SU-DHL-6 (cell line): ENCODE measurements at regions not wholly inside any gene's neighbourhood (a gene's known extent, or its start where the extent isn't known, plus 50 kb on each side); places are given as distances from the start of the nearest gene placed in this dataset.

Source experiments
- H2AFZ ChIP-seq: fragments of 200-600 bp; sonication (generic); 2 replicates; pipeline ENCODE4 v1.6.1; 2014; ENCODE audit warnings: low read depth, mild to moderate bottlenecking, moderate library complexity, mixed read lengths, antibody characterized with exemption, low read length; ENCODE audit not compliant: severe bottlenecking
- H3F3A ChIP-seq: fragments of 200-600 bp; shearing (Covaris generic); 2 replicates; pipeline ENCODE4 v1.6.0; 2016; ENCODE audit warnings: antibody characterized with exemption, mild to moderate bottlenecking; ENCODE audit not compliant: insufficient read depth
- H3K27ac ChIP-seq: fragments of 200-600 bp; sonication (generic); 2 replicates; pipeline ENCODE4 v1.5.1; 2016; ENCODE audit warnings: low read depth, mild to moderate bottlenecking, low read length, moderate library complexity, mixed read lengths
- H3K27me3 ChIP-seq: fragments of 200-600 bp; sonication (generic), shearing (Covaris generic); 2 replicates; pipeline ENCODE4 v1.6.0; 2014; ENCODE audit warnings: mild to moderate bottlenecking, low read length
- H3K36me3 ChIP-seq: fragments of 200-600 bp; sonication (generic); 2 replicates; pipeline ENCODE4 v1.6.1; 2014; ENCODE audit warnings: mild to moderate bottlenecking, low read length, mixed read lengths
- H3K4me2 ChIP-seq: fragments of 300-600, 200-600 bp; shearing (Covaris generic), sonication (generic); 2 replicates; pipeline ENCODE4 v1.6.0; 2014; ENCODE audit warnings: low read length, low read depth, mild to moderate bottlenecking; ENCODE audit not compliant: poor library complexity, severe bottlenecking
- H3K4me3 ChIP-seq: fragments of 200-600 bp; sonication (generic); 2 replicates; pipeline ENCODE4 v1.5.1; 2014; ENCODE audit warnings: antibody characterized with exemption, low read length, mild to moderate bottlenecking, mixed read lengths; ENCODE audit not compliant: insufficient read depth, poor library complexity, severe bottlenecking
- H3K79me2 ChIP-seq: fragments of 200-600 bp; sonication (generic); 2 replicates; pipeline ENCODE4 v1.6.1; 2014; ENCODE audit warnings: mild to moderate bottlenecking, low read length, moderate library complexity; ENCODE audit not compliant: insufficient read depth
- H3K9ac ChIP-seq: fragments of 200-600 bp; sonication (generic); 2 replicates; pipeline ENCODE4 v1.7.0; 2014; ENCODE audit warnings: mild to moderate bottlenecking, low read length
- H3K9me2 ChIP-seq: fragments of 200-600 bp; sonication (generic); replicated peaks from 2 replicates; pipeline ENCODE4 v1.6.1; 2014; ENCODE audit warnings: low read length; ENCODE audit not compliant: insufficient read depth
- H3K9me3 ChIP-seq: fragments of 200-600 bp; sonication (generic); 2 replicates; pipeline ENCODE4 v1.6.1; 2014; ENCODE audit warnings: low read length, mixed read lengths; ENCODE audit not compliant: insufficient read depth
- H4K20me1 ChIP-seq: fragments of 200-600 bp; sonication (generic); 2 replicates; pipeline ENCODE4 v1.6.1; 2014; ENCODE audit warnings: low read depth, mild to moderate bottlenecking, antibody characterized with exemption, low read length, moderate library complexity, mixed read lengths
- CTCF ChIP-seq: fragments of 200-600 bp; sonication (generic); IDR thresholded peaks from one replicate; pipeline ENCODE4 v1.5.1; 2017; ENCODE audit warnings: antibody characterized with exemption, mild to moderate bottlenecking, low read length, moderate library complexity; ENCODE audit not compliant: insufficient read depth, poor library complexity, severe bottlenecking
- EZH2phosphoT487 ChIP-seq: fragments of 200-600 bp; sonication (generic), shearing (Covaris generic); conservative IDR thresholded peaks from 2 replicates; pipeline ENCODE4 v1.6.1; 2018; ENCODE audit warnings: mild to moderate bottlenecking, antibody characterized with exemption, low read length, moderate library complexity, mixed read lengths

GRCh38 chr4:124325690-124326089 lies 386.8 kb downstream of the ANKRD50 start:
- H3K36me3 ChIP-seq = no peaks in the 10 kb centered on the region
- no peaks in the 10 kb centered on the region for H3K9me2 ChIP-seq
- no peaks in the 10 kb centered on the region for H3K27me3 ChIP-seq
- H3K4me3 ChIP-seq = no peak overlapping the region
- H3F3A ChIP-seq = no peaks in the 10 kb centered on the region
- H3K79me2 ChIP-seq = no peaks in the 10 kb centered on the region
- no peak overlapping the region for H3K9ac ChIP-seq
- no peak overlapping the region for H2AFZ ChIP-seq
- no peak for TF ChIP-seq EZH2phosphoT487
- TF ChIP-seq CTCF = no peak
- no peaks in the 10 kb centered on the region for H4K20me1 ChIP-seq
- H3K9me3 ChIP-seq = no peaks in the 10 kb centered on the region
- H3K27ac ChIP-seq = no peak overlapping the region
- H3K4me2 ChIP-seq = no peak overlapping the region

DNA sequence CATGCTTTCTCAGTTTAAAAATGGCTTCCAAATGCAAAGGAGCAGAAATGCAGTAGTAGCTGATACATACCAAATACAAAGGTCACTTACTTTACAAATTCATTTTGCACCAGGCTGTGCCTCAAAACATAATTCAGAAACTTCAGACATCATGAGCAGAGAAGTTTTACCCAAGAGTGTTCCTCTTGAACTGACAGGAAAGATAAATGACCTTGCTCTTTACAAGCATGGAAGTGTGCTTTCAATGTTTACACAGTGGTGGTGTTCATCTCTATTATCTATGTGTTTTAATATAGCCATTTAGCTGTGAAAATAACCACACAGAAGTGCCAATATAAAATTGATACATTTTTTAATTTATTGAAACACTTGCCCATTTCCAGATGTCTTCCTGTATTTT lies 383.4 kb downstream of the ANKRD50 start:
- Histone ChIP-seq H3K27ac (no peak overlapping the region), H3K79me2 (no peaks in the 10 kb centered on the region), H3K36me3 (no peaks in the 10 kb centered on the region), H3K9me2 (no peaks in the 10 kb centered on the region), H3K4me2 (no peak overlapping the region), H3K9ac (no peak overlapping the region), H2AFZ (no peak overlapping the region), H3K27me3 (no peaks in the 10 kb centered on the region), H4K20me1 (no peaks in the 10 kb centered on the region), H3F3A (no peaks in the 10 kb centered on the region), H3K9me3 (no peaks in the 10 kb centered on the region), H3K4me3 (no peak overlapping the region)
- TF ChIP-seq EZH2phosphoT487 = no peak

DNA sequence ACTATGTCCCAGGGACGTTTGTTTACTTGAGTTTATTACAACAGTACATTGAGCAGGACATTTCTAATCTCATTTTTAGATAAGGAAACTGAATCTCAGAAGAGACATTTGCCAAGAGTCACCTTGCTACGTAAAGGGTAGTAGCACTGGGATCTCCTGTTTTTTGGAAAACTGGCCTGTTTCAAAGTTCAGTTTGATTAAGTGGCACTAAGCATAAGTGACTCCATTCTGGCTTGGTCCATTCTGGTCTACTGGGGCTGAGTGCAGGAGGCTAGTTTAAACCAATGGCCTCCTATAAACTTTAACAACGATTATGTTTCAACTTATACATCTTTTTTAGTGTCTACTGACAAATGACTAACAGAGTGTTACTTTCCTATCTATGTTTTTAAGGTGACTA lies 382.5 kb downstream of the ANKRD50 start:
- H3F3A ChIP-seq = no peaks in the 10 kb centered on the region
- H3K4me3 ChIP-seq = no peak overlapping the region
- H3K27me3 ChIP-seq = no peaks in the 10 kb centered on the region
- H2AFZ ChIP-seq = no peak overlapping the region
- no peak overlapping the region for H3K9ac ChIP-seq
- no peak overlapping the region for H3K27ac ChIP-seq
- H3K9me2 ChIP-seq = no peaks in the 10 kb centered on the region
- no peaks in the 10 kb centered on the region for H3K79me2 ChIP-seq
- TF ChIP-seq EZH2phosphoT487 (no peak), CTCF (no peak)
- H3K9me3 ChIP-seq = no peaks in the 10 kb centered on the region
- no peak overlapping the region for H3K4me2 ChIP-seq
- H3K36me3 ChIP-seq = no peaks in the 10 kb centered on the region
- no peaks in the 10 kb centered on the region for H4K20me1 ChIP-seq

GRCh38 chr4:124331781-124332180 lies 380.8 kb downstream of the ANKRD50 start:
- Histone ChIP-seq H3K27me3 (no peaks in the 10 kb centered on the region), H3K27ac (no peak overlapping the region), H2AFZ (no peak overlapping the region), H3K4me3 (no peak overlapping the region), H4K20me1 (no peaks in the 10 kb centered on the region), H3K79me2 (no peaks in the 10 kb centered on the region), H3F3A (no peaks in the 10 kb centered on the region), H3K9me2 (no peaks in the 10 kb centered on the region), H3K4me2 (no peak overlapping the region), H3K9me3 (no peaks in the 10 kb centered on the region), H3K9ac (no peak overlapping the region), H3K36me3 (no peaks in the 10 kb centered on the region)
- no peak for TF ChIP-seq EZH2phosphoT487
- TF ChIP-seq CTCF = no peak
